ENCODE measurements at regions not wholly inside any gene's neighbourhood (a gene's known extent, or its start where the extent isn't known, plus 50 kb on each side); places are given as distances from the start of the nearest gene placed in this dataset.

GRCh38 chr18:51727780-51728179 lies 530.3 kb upstream of the MEX3C start (continued):
- no peak for TF ChIP-seq JUN (IDR thresholded peaks at IDR 0.05)
- no peak for TF ChIP-seq HEYL (CRISPR knock-in tag; IDR thresholded peaks at IDR 0.05)

- no peaks in the 10 kb centered on the region for H3K9me3 ChIP-seq
- no peak overlapping the region for H3K27ac ChIP-seq
- POLR2A ChIA-PET: no interaction called here
- CTCF ChIA-PET: no interaction called here
- DNase-seq (ENCODE audit: low read depth in 1 of 2, low spot score in 1 of 2) (no peak), FAIRE-seq (no peak), ATAC-seq (no peak)
- H3K4me1 ChIP-seq: no peaks in the 10 kb centered on the region
- 19% methylated on average over 4 of the region's 4 CpGs for WGBS (ENCODE audit: missing lambda C conversion rate)
- TF ChIP-seq FOXS1 (CRISPR knock-in tag; IDR thresholded peaks at IDR 0.05): no peak
- no peak for TF ChIP-seq SMC3 (IDR thresholded peaks at IDR 0.05)
- no peak for TF ChIP-seq KDM1A (IDR thresholded peaks at IDR 0.05; ENCODE audit: low read depth)
- no peak for TF ChIP-seq CBX8 (IDR thresholded peaks at IDR 0.05)
- no peak overlapping the region for H3K4me3 ChIP-seq
- no peak overlapping the region for H3K4me2 ChIP-seq
Measured at GRCh38 chr18:51731070-51731469, 533.6 kb upstream of the MEX3C start.

GRCh38 chr18:51734576-51734975 lies 537.1 kb upstream of the MEX3C start:
- no peak for DNase-seq (ENCODE audit: low read depth in 1 of 2, low spot score in 1 of 2)

GRCh38 chr18:51739044-51739666 lies 541.7 kb upstream of the MEX3C start:
- Histone ChIP-seq H3K27ac (no peak overlapping the region), H3K9me3 (no peaks in the 10 kb centered on the region), H3K4me1 (no peaks in the 10 kb centered on the region), H3K4me2 (no peak overlapping the region), H3K4me3 (no peak overlapping the region)
- CTCF ChIA-PET: no interaction called here
- DNase-seq (ENCODE audit: low read depth in 1 of 2, low spot score in 1 of 2) (no peak), FAIRE-seq (no peak), ATAC-seq (no peak)
- 3% methylated on average over 2 of the region's 2 CpGs for WGBS (ENCODE audit: missing lambda C conversion rate)
- POLR2A ChIA-PET: no interaction called here
- TF ChIP-seq ZNF302 (CRISPR knock-in tag; IDR thresholded peaks at IDR 0.05) (no peak), ELK1 (IDR thresholded peaks at IDR 0.05; ENCODE audit: low read depth, low read length) (no peak), MYC (IDR thresholded peaks at IDR 0.05; ENCODE audit: borderline replicate concordance, low read length) (no peak), RAD21 (conservative IDR thresholded peaks at IDR 0.05 in 1 of 2, IDR thresholded peaks at IDR 0.05 in 1 of 2) (no peak), CBX2 (IDR thresholded peaks at IDR 0.05; ENCODE audit: borderline replicate concordance, low read depth) (no peak), MAFK (IDR thresholded peaks at IDR 0.05; ENCODE audit: partially characterized antibody) (no peak), BCL3 (IDR thresholded peaks at IDR 0.05) (no peak), NR3C1 (IDR thresholded peaks at IDR 0.05) (no peak), RARB (CRISPR knock-in tag; IDR thresholded peaks at IDR 0.05) (no peak)

More at GRCh38 chr18:51734576-51734975, 537.1 kb upstream of the MEX3C start:
- TF ChIP-seq CHD2 (IDR thresholded peaks at IDR 0.05; ENCODE audit: low read length, partially characterized antibody) (no peak), HOXA7 (CRISPR knock-in tag; IDR thresholded peaks at IDR 0.05) (no peak), RNF2 (IDR thresholded peaks at IDR 0.05; ENCODE audit: borderline replicate concordance, low read depth) (no peak), MAZ (IDR thresholded peaks at IDR 0.05; ENCODE audit: borderline replicate concordance, low read depth, low read length) (no peak), POLR2AphosphoS2 (conservative IDR thresholded peaks at IDR 0.05; ENCODE audit: low read length) (no peak), JUNB (IDR thresholded peaks at IDR 0.05) (no peak), NR3C1 (IDR thresholded peaks at IDR 0.05) (no peak), CBX2 (IDR thresholded peaks at IDR 0.05; ENCODE audit: borderline replicate concordance, low read depth) (no peak)
- Histone ChIP-seq H3K4me3 (no peak overlapping the region), H3K4me1 (no peaks in the 10 kb centered on the region), H3K4me2 (no peak overlapping the region), H3K27ac (no peak overlapping the region), H3K9me3 (no peaks in the 10 kb centered on the region)
- FAIRE-seq: no peak
- CTCF ChIA-PET: no interaction called here
- no peak for ATAC-seq
- POLR2A ChIA-PET: no interaction called here
- WGBS (ENCODE audit: missing lambda C conversion rate): 4% methylated on average over 3 of the region's 3 CpGs

All from A549 (cell line).